Activated naive CD8-positive, alpha-beta T cell treated with anti-CD3 and anti-CD28 coated beads for 36 hours (primary cell): ENCODE measurements at regions not wholly inside any gene's neighbourhood (a gene's known extent, or its start where the extent isn't known, plus 50 kb on each side); places are given as distances from the start of the nearest gene placed in this dataset.
"Not testable (repeated sequence)": the region's sequence is repeated elsewhere in the genome, so short reads cannot be mapped to it uniquely, and the experiment has no call there.

Experiments
- DNase-seq: peaks from one replicate; pipeline ENCODE4 v3.0.0; 2021
- H3K27ac Mint-ChIP-seq: one replicate; pipeline ENCODE4 v1.8.0; 2022; ENCODE audit warnings: mild to moderate bottlenecking, moderate library complexity, mixed read lengths
- H3K27me3 Mint-ChIP-seq: one replicate; pipeline ENCODE4 v1.8.0; 2022; ENCODE audit warnings: mild to moderate bottlenecking, mixed read lengths
- H3K36me3 Mint-ChIP-seq: one replicate; pipeline ENCODE4 v1.8.0; 2021; ENCODE audit warnings: mild to moderate bottlenecking, mixed read lengths
- H3K4me1 Mint-ChIP-seq: one replicate; pipeline ENCODE4 v1.8.0; 2021; ENCODE audit warnings: mixed read lengths
- H3K4me3 Mint-ChIP-seq: one replicate; pipeline ENCODE4 v1.8.0; 2022; ENCODE audit warnings: mild to moderate bottlenecking, moderate library complexity, mixed read lengths
- H3K9me3 Mint-ChIP-seq: one replicate; pipeline ENCODE4 v1.8.0; 2022; ENCODE audit warnings: mixed read lengths

DNA sequence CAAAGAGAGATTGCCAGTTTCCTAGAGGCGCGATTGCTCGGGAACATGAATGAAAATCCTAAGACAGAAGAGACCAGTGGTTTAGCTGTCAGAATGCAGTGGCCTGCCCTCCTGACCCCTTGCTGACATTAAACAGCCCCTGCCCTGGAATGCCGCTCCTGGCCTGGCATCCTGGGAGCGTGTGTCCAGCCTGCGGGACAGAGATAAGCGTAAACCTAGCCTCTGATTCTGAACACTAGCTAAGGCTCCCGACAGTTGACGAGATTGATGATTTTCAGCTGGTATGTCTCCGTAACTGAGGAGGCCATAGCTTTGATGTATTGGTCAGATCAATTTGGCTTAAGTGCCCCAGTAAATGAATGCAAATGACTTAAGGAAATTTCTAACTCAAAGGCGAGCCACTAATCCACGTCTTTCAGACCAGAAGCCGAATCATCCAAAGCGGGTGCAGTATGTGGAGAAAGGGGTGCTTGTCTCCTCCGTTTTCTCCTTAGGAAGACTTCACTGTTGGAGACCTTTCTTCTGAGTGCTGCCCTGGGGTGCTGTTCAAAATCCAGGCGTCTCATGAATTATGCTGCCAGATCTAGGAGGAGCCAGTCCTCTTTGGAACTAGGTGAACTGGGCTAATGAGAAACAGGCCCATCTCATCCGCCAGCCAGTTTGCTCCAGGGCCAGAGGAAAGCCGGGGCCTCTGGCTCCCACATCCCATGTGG is 142.5 kb upstream of the L3MBTL4 start:
- Mint-ChIP-seq H3K9me3 (no peaks in the 10 kb centered on the region), H3K36me3 (no peaks in the 10 kb centered on the region), H3K4me1 (no peaks in the 10 kb centered on the region), H3K4me3 (no peak overlapping the region), H3K27me3 (no peaks in the 10 kb centered on the region), H3K27ac (no peak overlapping the region)
- DNase-seq = no peak

DNA sequence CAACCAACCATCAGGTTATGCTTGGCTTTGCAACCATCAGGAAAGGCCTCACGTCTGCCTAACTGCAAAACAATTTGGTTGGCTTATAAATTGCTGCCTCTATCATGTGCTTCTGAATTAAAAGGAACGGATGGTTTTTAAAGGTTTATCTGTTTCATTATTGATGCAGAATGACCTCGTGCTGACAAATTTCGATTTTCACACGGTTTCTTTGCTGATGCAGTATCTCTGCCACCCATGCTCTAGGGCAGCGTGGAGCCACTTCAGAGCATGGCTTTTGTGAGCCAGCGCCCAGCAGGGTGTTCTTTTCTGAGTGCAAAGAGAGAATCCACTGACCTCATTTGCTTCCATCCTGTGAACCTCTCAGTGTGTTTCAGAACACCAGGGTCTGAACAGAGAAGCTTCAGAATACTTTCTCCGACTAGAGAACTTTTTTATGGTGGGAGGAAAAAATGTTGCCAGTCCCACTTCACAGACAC is 143.1 kb upstream of the L3MBTL4 start:
- Mint-ChIP-seq H3K27me3 (no peaks in the 10 kb centered on the region), H3K4me1 (no peaks in the 10 kb centered on the region), H3K4me3 (no peak overlapping the region), H3K9me3 (no peaks in the 10 kb centered on the region), H3K36me3 (no peaks in the 10 kb centered on the region), H3K27ac (no peak overlapping the region)
- DNase-seq = no peak

DNA sequence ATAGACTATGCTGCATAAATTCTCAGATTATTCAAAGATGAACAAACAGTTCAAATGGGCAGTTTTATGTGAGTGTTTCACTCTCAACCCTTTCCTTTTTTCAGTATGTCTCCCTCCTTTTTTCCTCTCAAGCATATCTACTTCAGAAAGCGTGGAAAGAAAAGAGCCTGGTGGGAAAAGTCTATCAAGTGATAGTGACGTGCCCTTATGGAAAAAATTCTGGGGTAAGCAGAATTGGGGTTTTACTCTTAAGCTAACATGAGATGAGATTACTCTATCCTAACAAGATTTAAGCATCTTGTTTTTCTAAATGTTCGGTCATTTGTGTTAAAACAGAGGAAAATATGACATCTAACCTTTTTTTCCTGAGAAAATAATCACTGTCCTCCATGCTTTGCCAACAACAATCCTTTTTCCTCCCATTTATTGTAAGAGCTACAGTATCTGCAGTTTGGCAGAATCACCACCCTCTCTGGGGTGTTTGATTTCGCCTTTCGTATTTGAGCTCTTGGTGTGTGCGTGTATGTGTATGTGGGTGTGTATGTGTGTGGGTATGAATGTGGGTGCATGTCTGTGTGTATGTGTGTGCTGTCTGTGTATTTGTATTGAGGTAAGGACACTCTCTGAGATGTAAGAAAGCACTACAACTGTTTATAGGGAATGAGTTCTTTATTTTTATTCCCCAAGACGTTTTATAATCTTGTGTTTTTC is 143.9 kb upstream of the L3MBTL4 start:
- no peaks in the 10 kb centered on the region for H3K4me1 Mint-ChIP-seq
- H3K4me3 Mint-ChIP-seq = no peak overlapping the region
- no peaks in the 10 kb centered on the region for H3K27me3 Mint-ChIP-seq
- no peaks in the 10 kb centered on the region for H3K36me3 Mint-ChIP-seq
- no peaks in the 10 kb centered on the region for H3K9me3 Mint-ChIP-seq
- DNase-seq = no peak
- H3K27ac Mint-ChIP-seq = no peak overlapping the region

GRCh38 chr18:6559296-6559695 is 144.6 kb upstream of the L3MBTL4 start:
- Mint-ChIP-seq H3K27me3 (no peaks in the 10 kb centered on the region), H3K36me3 (no peaks in the 10 kb centered on the region), H3K4me3 (no peak overlapping the region), H3K27ac (no peak overlapping the region), H3K4me1 (no peaks in the 10 kb centered on the region), H3K9me3 (peaks cover 2% of the 10 kb centered on the region)
- no peak for DNase-seq

GRCh38 chr18:6561016-6561415 is 146.3 kb upstream of the L3MBTL4 start:
- DNase-seq = no peak
- Mint-ChIP-seq H3K36me3 (no peaks in the 10 kb centered on the region), H3K4me1 (no peaks in the 10 kb centered on the region), H3K27me3 (no peaks in the 10 kb centered on the region), H3K4me3 (no peak overlapping the region), H3K27ac (no peak overlapping the region), H3K9me3 (peaks cover 2% of the 10 kb centered on the region)

- Mint-ChIP-seq H3K36me3 (no peaks in the 10 kb centered on the region), H3K27ac (no peak overlapping the region), H3K9me3 (peaks cover 2% of the 10 kb centered on the region), H3K4me3 (no peak overlapping the region), H3K4me1 (no peaks in the 10 kb centered on the region), H3K27me3 (no peaks in the 10 kb centered on the region)
- no peak for DNase-seq
Measured at GRCh38 chr18:6561420-6561861, 146.7 kb upstream of the L3MBTL4 start.

GRCh38 chr18:6561862-6562291 is 147.2 kb upstream of the L3MBTL4 start:
- no peak overlapping the region for H3K4me3 Mint-ChIP-seq
- H3K27ac Mint-ChIP-seq = no peak overlapping the region
- no peaks in the 10 kb centered on the region for H3K4me1 Mint-ChIP-seq
- H3K36me3 Mint-ChIP-seq = no peaks in the 10 kb centered on the region
- DNase-seq = no peak
- peaks cover 2% of the 10 kb centered on the region for H3K9me3 Mint-ChIP-seq
- no peaks in the 10 kb centered on the region for H3K27me3 Mint-ChIP-seq

DNA sequence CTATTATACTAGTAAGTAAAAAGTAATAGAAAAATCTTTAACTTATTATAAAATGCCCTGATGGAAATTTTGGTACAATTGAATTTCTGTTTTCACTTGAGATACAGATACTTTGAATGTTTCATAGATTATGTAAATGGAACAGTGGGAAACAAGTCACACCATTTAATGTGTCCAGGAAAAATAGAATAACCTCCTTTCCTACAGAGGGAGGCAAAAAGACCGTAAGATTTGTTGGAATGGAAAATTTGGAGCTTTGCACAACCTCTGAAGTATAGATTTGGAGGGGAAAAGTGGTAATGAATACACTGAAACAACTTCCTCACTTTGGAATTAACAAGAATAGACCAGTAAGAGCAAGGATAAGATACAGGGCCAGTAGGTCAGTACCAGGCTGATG is 149.2 kb upstream of the L3MBTL4 start:
- peaks cover 2% of the 10 kb centered on the region for H3K9me3 Mint-ChIP-seq
- no peak overlapping the region for H3K4me3 Mint-ChIP-seq
- no peaks in the 10 kb centered on the region for H3K27me3 Mint-ChIP-seq
- H3K36me3 Mint-ChIP-seq = no peaks in the 10 kb centered on the region
- H3K27ac Mint-ChIP-seq = no peak overlapping the region
- no peaks in the 10 kb centered on the region for H3K4me1 Mint-ChIP-seq
- no peak for DNase-seq

DNA sequence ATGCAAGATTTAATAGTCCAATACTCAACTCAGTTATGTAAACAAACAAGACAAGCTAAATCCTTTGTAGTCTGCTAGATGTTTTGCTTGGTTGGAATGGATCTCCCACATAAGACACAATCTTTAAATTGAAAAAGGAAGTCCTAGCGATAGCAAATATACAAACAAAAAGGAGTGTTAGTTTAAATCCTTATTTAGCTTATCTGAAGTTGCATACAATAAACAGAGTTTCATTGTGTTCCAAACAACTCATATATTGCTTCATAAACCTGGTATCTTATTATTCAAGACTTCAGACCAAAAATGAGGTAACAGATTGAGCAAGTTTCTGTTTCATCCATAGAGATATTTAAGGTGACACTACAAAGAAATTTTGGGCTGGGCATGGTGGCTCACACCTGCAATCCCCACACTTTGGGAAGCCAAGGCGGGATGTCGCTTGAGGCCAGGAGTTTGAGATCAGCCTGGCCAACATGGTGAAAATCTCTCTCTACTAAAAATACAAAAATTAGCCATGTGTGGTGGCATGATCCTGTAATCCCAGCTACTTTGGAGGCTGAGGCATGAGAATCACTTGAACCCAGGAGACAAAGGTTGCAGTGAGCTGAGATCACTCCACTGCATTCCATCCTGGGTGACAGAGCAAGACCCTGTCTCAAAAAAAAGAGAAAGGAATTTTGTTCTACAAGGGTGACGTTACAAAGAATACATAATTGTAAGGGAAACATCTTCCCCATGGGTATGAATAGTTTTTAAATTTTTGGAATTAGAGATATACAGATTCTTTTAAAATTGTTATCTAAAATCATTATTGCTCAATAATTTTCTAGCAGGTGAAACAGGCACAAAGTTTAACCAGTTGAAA is 150.5 kb upstream of the L3MBTL4 start:
- Mint-ChIP-seq H3K4me3 (no peak overlapping the region), H3K4me1 (no peaks in the 10 kb centered on the region), H3K27ac (no peak overlapping the region)

GRCh38 chr18:6565815-6566081 is 151.0 kb upstream of the L3MBTL4 start:
- no peak for DNase-seq
- Mint-ChIP-seq H3K27ac (no peak overlapping the region), H3K27me3 (no peaks in the 10 kb centered on the region), H3K9me3 (peaks cover 2% of the 10 kb centered on the region), H3K4me1 (no peaks in the 10 kb centered on the region), H3K36me3 (no peaks in the 10 kb centered on the region), H3K4me3 (no peak overlapping the region)

More for the DNA sequence above, 150.5 kb upstream of the L3MBTL4 start:
- Mint-ChIP-seq H3K27me3 (no peaks in the 10 kb centered on the region), H3K9me3 (peaks cover 2% of the 10 kb centered on the region), H3K36me3 (no peaks in the 10 kb centered on the region)
- no peak for DNase-seq

DNA sequence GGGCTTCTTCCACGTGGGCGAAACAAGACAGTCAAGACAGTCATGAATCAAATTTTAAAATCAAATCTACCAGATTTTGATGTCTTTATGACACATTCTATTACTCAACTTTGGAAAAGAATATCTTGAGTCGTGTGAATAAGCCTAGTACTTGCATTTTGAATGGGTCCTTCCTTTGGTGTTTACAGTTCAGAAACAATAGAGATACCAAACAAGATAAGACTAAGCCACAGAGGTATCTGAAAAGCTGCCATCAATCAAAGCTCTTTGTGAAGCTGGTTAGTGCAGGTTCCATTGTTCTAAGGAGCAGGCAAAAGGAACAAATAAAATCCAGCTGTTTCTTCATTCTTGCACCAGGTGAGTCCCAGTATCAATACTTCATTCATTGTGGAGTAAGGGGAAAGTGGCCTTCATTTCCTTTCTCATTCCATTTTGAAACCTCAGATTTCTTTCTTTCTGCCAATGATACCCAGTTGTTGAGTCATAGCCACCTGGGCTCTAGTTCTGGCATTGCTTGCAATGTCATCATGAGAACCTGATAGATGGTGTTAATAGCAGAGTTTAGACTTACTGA is 151.7 kb upstream of the L3MBTL4 start:
- DNase-seq = no peak
- Mint-ChIP-seq H3K4me3 (no peak overlapping the region), H3K27me3 (no peaks in the 10 kb centered on the region), H3K36me3 (no peaks in the 10 kb centered on the region), H3K4me1 (no peaks in the 10 kb centered on the region), H3K9me3 (peaks cover 2% of the 10 kb centered on the region), H3K27ac (no peak overlapping the region)

DNA sequence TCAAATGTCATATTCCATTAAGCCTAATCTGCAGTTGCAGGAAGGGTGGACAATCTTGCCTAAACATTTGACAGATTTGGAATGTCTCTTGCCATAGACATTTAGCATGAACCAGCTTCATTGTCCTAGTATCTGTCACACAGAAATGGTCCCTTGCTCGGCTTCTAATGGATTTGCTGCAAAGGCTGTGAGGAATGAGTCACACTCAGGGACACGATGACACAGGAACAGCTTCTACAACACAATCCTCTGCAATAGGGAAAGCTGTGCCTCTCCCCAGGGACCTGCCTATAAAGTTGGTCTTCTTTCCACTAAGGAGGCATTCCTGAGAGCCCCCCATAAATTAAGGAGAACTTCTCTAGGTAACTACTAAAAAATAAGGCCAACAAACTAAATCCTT is 155.1 kb upstream of the L3MBTL4 start:
- Mint-ChIP-seq H3K27ac (no peak overlapping the region), H3K27me3 (no peaks in the 10 kb centered on the region), H3K4me1 (no peaks in the 10 kb centered on the region), H3K36me3 (no peaks in the 10 kb centered on the region), H3K9me3 (no peaks in the 10 kb centered on the region), H3K4me3 (no peak overlapping the region)
- DNase-seq = no peak

DNA sequence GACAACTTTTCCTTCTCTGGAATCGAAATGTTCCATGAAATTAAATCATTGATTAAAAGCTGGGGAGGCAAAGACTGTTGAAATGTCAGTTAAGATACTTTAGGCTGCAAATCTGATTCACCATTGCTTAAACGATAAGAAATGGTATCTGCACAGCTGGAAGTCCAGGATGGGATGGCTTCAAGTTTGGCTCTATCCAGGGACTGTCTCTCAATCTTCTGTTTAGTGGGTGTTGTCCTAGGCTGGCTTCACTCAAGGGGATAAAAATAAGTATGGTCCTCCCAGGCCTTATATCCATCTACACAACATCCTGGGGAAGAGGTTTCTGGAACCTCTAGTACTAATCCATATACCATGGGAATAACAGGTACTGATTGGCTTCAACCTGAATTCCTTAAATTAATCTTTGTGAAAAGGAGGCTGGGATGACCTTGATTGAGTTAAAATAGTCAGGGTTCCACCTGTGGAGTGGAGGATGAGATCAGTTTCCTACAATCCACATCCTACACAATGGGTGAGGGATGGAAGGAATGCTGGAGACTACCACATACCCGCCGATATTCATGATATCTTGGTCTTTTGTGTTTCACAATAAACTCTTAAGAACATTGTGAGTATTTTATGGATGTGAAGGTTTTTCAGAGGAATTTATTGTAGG is 156.0 kb upstream of the L3MBTL4 start:
- DNase-seq = no peak
- H3K4me3 Mint-ChIP-seq = no peak overlapping the region
- no peaks in the 10 kb centered on the region for H3K36me3 Mint-ChIP-seq
- no peak overlapping the region for H3K27ac Mint-ChIP-seq
- H3K27me3 Mint-ChIP-seq = no peaks in the 10 kb centered on the region
- no peaks in the 10 kb centered on the region for H3K4me1 Mint-ChIP-seq
- no peaks in the 10 kb centered on the region for H3K9me3 Mint-ChIP-seq

GRCh38 chr18:6571239-6571602 is 156.5 kb upstream of the L3MBTL4 start:
- H3K4me3 Mint-ChIP-seq = no peak overlapping the region
- no peaks in the 10 kb centered on the region for H3K27me3 Mint-ChIP-seq
- no peaks in the 10 kb centered on the region for H3K4me1 Mint-ChIP-seq
- DNase-seq = no peak
- H3K27ac Mint-ChIP-seq = no peak overlapping the region
- H3K9me3 Mint-ChIP-seq = peaks cover 3% of the 10 kb centered on the region
- no peaks in the 10 kb centered on the region for H3K36me3 Mint-ChIP-seq

DNA sequence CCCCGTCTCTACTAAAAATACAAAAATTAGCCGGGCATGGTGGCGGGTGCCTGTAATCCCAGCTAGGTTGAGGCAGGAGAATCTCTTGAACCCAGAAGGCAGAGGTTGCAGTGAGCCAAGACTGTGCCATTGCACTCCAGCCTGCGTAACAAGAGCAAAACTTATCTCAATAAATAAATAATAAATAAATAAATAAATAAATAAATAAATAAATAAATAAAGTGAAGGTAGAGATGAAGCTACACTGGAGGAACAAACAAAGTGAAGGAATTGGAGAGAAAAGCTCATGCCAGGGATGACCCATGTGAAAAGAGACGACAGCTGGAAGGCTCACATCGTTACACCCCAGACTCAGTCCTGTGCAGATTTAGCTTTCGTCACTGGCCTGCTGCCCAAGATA is 157.3 kb upstream of the ARHGAP28 start:
- not testable (repeated sequence) for H3K4me1 Mint-ChIP-seq, H3K4me3 Mint-ChIP-seq, DNase-seq, H3K27ac Mint-ChIP-seq, H3K36me3 Mint-ChIP-seq, H3K9me3 Mint-ChIP-seq, H3K27me3 Mint-ChIP-seq
